H1 (cell line): ENCODE measurements at regions not wholly inside any gene's neighbourhood (a gene's known extent, or its start where the extent isn't known, plus 50 kb on each side); places are given as distances from the start of the nearest gene placed in this dataset.

Experiments used
- GTF2F1 ChIP-seq: IDR thresholded peaks from 2 replicates; pipeline ENCODE4 v1.6.1; 2012; ENCODE audit warnings: low read depth, low read length, improper control_type of control experiment, borderline replicate concordance
- POLR2AphosphoS5 ChIP-seq: IDR thresholded peaks from 2 replicates; pipeline ENCODE4 v1.6.1; 2011; ENCODE audit warnings: low read depth, low read length
- SP4 ChIP-seq: IDR thresholded peaks from 2 replicates; pipeline ENCODE4 v1.6.1; 2012; ENCODE audit warnings: low read length, inconsistent platforms
- TAF1 ChIP-seq: IDR thresholded peaks from 2 replicates; pipeline ENCODE4 v1.6.1; 2011; ENCODE audit warnings: mild to moderate bottlenecking, low read depth, low read length
- YY1 ChIP-seq: IDR thresholded peaks from 2 replicates; pipeline ENCODE4 v1.6.1; 2011; ENCODE audit warnings: low read depth, mild to moderate bottlenecking, low read length
- TF ChIP-seq, protein P1 (sequence below), 3 experiments: IDR thresholded peaks; 1 replicate in 2 of 3; 2 replicates in 1 of 3; pipeline versions ENCODE4 v1.5.1 to v1.6.1; 2011; ENCODE audit warnings: low read length in 3 of 3, mild to moderate bottlenecking in 3 of 3, inconsistent platforms in 2 of 3, low read depth in 1 of 3, moderate library complexity in 1 of 3; ENCODE audit not compliant: insufficient read depth in 1 of 3; ENCODE audit errors: control extremely low read depth in 1 of 3

DNA sequence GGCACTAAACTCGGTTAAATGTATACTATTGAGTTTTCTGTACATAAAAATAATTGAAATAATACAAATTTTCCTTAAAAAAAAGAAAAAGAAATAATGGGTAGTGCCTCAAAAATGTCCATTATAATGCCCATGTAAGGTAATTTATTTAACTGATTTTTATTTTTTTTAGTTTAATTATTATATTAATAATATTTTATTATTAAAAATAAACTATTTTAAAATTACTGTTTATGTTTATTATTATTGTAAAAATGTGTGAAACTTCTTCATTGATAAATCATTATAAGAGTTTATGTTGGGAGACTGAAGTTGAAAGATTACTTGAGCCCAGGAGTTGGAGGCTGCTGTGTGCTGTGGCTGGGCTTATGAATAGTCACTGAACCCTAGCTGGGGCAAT is 925.5 kb upstream of the EPHA7 start:
- TF ChIP-seq TAF1: no peak
- no peak for TF ChIP-seq SP4
- TF ChIP-seq YY1: no peak
- TF ChIP-seq GTF2F1: no peak
- no peak for TF ChIP-seq POLR2AphosphoS5
- TF ChIP-seq, protein P1, sequence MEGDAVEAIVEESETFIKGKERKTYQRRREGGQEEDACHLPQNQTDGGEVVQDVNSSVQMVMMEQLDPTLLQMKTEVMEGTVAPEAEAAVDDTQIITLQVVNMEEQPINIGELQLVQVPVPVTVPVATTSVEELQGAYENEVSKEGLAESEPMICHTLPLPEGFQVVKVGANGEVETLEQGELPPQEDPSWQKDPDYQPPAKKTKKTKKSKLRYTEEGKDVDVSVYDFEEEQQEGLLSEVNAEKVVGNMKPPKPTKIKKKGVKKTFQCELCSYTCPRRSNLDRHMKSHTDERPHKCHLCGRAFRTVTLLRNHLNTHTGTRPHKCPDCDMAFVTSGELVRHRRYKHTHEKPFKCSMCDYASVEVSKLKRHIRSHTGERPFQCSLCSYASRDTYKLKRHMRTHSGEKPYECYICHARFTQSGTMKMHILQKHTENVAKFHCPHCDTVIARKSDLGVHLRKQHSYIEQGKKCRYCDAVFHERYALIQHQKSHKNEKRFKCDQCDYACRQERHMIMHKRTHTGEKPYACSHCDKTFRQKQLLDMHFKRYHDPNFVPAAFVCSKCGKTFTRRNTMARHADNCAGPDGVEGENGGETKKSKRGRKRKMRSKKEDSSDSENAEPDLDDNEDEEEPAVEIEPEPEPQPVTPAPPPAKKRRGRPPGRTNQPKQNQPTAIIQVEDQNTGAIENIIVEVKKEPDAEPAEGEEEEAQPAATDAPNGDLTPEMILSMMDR (IDR thresholded peaks at IDR 0.05; ENCODE audit: control extremely low read depth in 1 of 3, insufficient read depth in 1 of 3, low read depth in 1 of 3, low read length in 3 of 3): no peak
